GM12878 (cell line): ENCODE measurements at regions not wholly inside any gene's neighbourhood (a gene's known extent, or its start where the extent isn't known, plus 50 kb on each side); places are given as distances from the start of the nearest gene placed in this dataset.

Experiments used
- ATAC-seq: fragments of 200-7000 bp; cut with Tn5 transposase; 3 replicates; pipeline ENCODE4 v1.9.1; 2020; ENCODE audit warnings: mild to moderate bottlenecking, moderate library complexity
- BruUV-seq: library from RNA; stranded (reverse); fragments of 400-500 nt; replicated peaks from 2 replicates; lab custom pipeline; 2021; lab: Mats Ljungman, UMichigan
- CTCF ChIA-PET: fragments of 300-600 bp; sonication (Branson Sonifier 250); formaldehyde crosslinking; extraction: SDS; loops from one replicate; lab custom pipeline; 2021; ENCODE audit warnings: inconsistent platforms; lab: Yijun Ruan, JAX
- POLR2A ChIA-PET: fragments of 350-600 bp; formaldehyde crosslinking; extraction: SDS; loops from one replicate; lab custom pipeline; 2021; ENCODE audit warnings: inconsistent platforms; lab: Charles Lee
- RAD21 ChIA-PET: fragments of 300-600 bp; sonication (Branson Sonifier 250); formaldehyde crosslinking; loops from one replicate; lab custom pipeline; 2023; ENCODE audit warnings: antibody characterized with exemption; ENCODE audit not compliant: unreplicated experiment; lab: Charles Lee
- SMC1A ChIA-PET: fragments of 300-600 bp; sonication (Branson Sonifier 250); formaldehyde crosslinking; loops from one replicate; lab custom pipeline; 2023; ENCODE audit not compliant: unreplicated experiment, uncharacterized antibody; lab: Charles Lee
- DNase-seq: peaks from one replicate; pipeline ENCODE4 v3.0.0-alpha.2; 2011; ENCODE audit warnings: low read depth, low spot score
- FAIRE-seq: peaks from 3 replicates; lab custom pipeline; 2011; peaks lifted over from hg19 to GRCh38; lab: Jason Lieb, UNC
- H2AFZ ChIP-seq: 2 replicates; pipeline ENCODE4 v1.6.0; 2011; ENCODE audit warnings: low read depth, low read length, control low read depth; ENCODE audit not compliant: control insufficient read depth
- H3K27ac ChIP-seq: 2 replicates; pipeline ENCODE4 v1.5.1; 2011; ENCODE audit warnings: control low read depth; ENCODE audit not compliant: control insufficient read depth, insufficient read depth
- H3K27me3 ChIP-seq, 2 experiments: replicated peaks in 1 of 2; 2 replicates each; pipeline versions ENCODE4 v1.6.0 to v1.6.1; 2011; ENCODE audit warnings: low read length in 1 of 2; ENCODE audit not compliant: control insufficient read depth in 2 of 2, insufficient read depth in 2 of 2
- H3K36me3 ChIP-seq, 2 experiments: 2 replicates each; pipeline ENCODE4 v1.5.1; 2011; ENCODE audit warnings: low read length in 1 of 2; ENCODE audit not compliant: control insufficient read depth in 2 of 2, insufficient read depth in 2 of 2
- H3K4me1 ChIP-seq: 2 replicates; pipeline ENCODE4 v1.6.1; 2011; ENCODE audit warnings: mild to moderate bottlenecking, low read length, moderate library complexity, mixed read lengths; ENCODE audit not compliant: control insufficient read depth, insufficient read depth
- H3K4me2 ChIP-seq: 2 replicates; pipeline ENCODE4 v1.6.0; 2011; ENCODE audit warnings: control low read depth; ENCODE audit not compliant: control insufficient read depth, insufficient read depth
- H3K4me3 ChIP-seq: fragments of 200-600 bp; sonication (generic); 2 replicates; pipeline ENCODE4 v1.5.1; 2016
- H3K79me2 ChIP-seq: 2 replicates; pipeline ENCODE4 v1.6.0; 2011; ENCODE audit warnings: low read length; ENCODE audit not compliant: control insufficient read depth, insufficient read depth
- H3K9ac ChIP-seq: 2 replicates; pipeline ENCODE4 v1.8.0; 2011; ENCODE audit warnings: low read length, control low read depth, mixed read lengths; ENCODE audit not compliant: control insufficient read depth, insufficient read depth
- H3K9me3 ChIP-seq: replicated peaks from 3 replicates; pipeline ENCODE4 v1.5.1; 2011; ENCODE audit warnings: mild to moderate bottlenecking, low read length; ENCODE audit not compliant: control insufficient read depth, insufficient read depth
- H4K20me1 ChIP-seq: 2 replicates; pipeline ENCODE4 v1.6.0; 2011; ENCODE audit not compliant: control insufficient read depth, insufficient read depth
- CREB1 ChIP-seq: IDR thresholded peaks from 2 replicates; pipeline ENCODE4 v1.6.1; 2012; ENCODE audit warnings: low read depth, mild to moderate bottlenecking, inconsistent platforms
- EGR1 ChIP-seq, 2 experiments: IDR thresholded peaks; 1 replicate in 1 of 2; 2 replicates in 1 of 2; pipeline ENCODE4 v1.6.1; 2011 to 2012; ENCODE audit warnings: low read depth in 2 of 2, low read length in 2 of 2, borderline replicate concordance in 1 of 2, mild to moderate bottlenecking in 1 of 2, moderate library complexity in 1 of 2
- GABPA ChIP-seq: IDR thresholded peaks from 2 replicates; pipeline ENCODE4 v1.6.1; 2014; ENCODE audit warnings: antibody characterized with exemption, low read depth, mild to moderate bottlenecking, inconsistent platforms
- HCFC1 ChIP-seq: fragments of 150-350 bp; IDR thresholded peaks from 2 replicates; pipeline ENCODE4 v1.6.1; 2014; ENCODE audit warnings: low read length
- IRF4 ChIP-seq: IDR thresholded peaks from 2 replicates; pipeline ENCODE4 v1.6.1; 2011; ENCODE audit warnings: low read depth, low read length
- KAT2A ChIP-seq: conservative IDR thresholded peaks from 2 replicates; pipeline ENCODE4 v1.6.1; 2011; ENCODE audit warnings: low read depth, low read length; ENCODE audit not compliant: control insufficient read depth
- LARP7 ChIP-seq: fragments of 450-650 bp; IDR thresholded peaks from 2 replicates; pipeline ENCODE4 v1.6.1; 2017; ENCODE audit warnings: mild to moderate bottlenecking
- MYB ChIP-seq: fragments of 150-350 bp; IDR thresholded peaks from 2 replicates; pipeline ENCODE4 v1.6.1; 2014; ENCODE audit warnings: mild to moderate bottlenecking, low read depth, low read length, borderline replicate concordance
- NRF1 ChIP-seq: conservative IDR thresholded peaks from 2 replicates; pipeline ENCODE4 v1.6.1; 2011; ENCODE audit warnings: mild to moderate bottlenecking, low read depth, low read length, improper control_type of control experiment
- POLR2A ChIP-seq: IDR thresholded peaks from 2 replicates; pipeline ENCODE4 v1.6.1; 2011; ENCODE audit warnings: low read depth, mild to moderate bottlenecking, low read length
- POLR2AphosphoS2 ChIP-seq: IDR thresholded peaks from 2 replicates; pipeline ENCODE4 v1.6.1; 2011; ENCODE audit warnings: low read depth, mild to moderate bottlenecking, low read length, improper control_type of control experiment, moderate library complexity
- SMAD1 ChIP-seq: fragments of 450-650 bp; IDR thresholded peaks from 2 replicates; pipeline ENCODE4 v1.6.1; 2018; ENCODE audit warnings: mild to moderate bottlenecking, low read depth; ENCODE audit not compliant: partially characterized antibody
- SP1 ChIP-seq: IDR thresholded peaks from one replicate; pipeline ENCODE4 v1.6.1; 2011; ENCODE audit warnings: low read depth, low read length
- TAF1 ChIP-seq: IDR thresholded peaks from 2 replicates; pipeline ENCODE4 v1.6.1; 2011; ENCODE audit warnings: mild to moderate bottlenecking, low read depth, low read length, borderline replicate concordance
- TCF7 ChIP-seq: IDR thresholded peaks from 2 replicates; pipeline ENCODE4 v1.6.1; 2014; ENCODE audit warnings: antibody characterized with exemption, borderline replicate concordance
- ZNF207 ChIP-seq: fragments of 450-650 bp; IDR thresholded peaks from 2 replicates; pipeline ENCODE4 v1.6.1; 2014; ENCODE audit warnings: antibody characterized with exemption, mild to moderate bottlenecking, borderline replicate concordance
- ZNF217 ChIP-seq: fragments of 450-650 bp; IDR thresholded peaks from 2 replicates; pipeline ENCODE4 v1.6.1; 2017; ENCODE audit warnings: antibody characterized with exemption, mild to moderate bottlenecking
- WGBS: methylation state at CpG from one replicate; pipeline ENCODE4 v1.1.6; 2016; ENCODE audit warnings: low lambda C conversion rate; ENCODE audit not compliant: insufficient replicate concordance, insufficient coverage; ENCODE audit errors: missing lambda C conversion rate; 5-methylcytosine and 5-hydroxymethylcytosine counted together
- in situ Hi-C: fragments of 300-500 bp; cut with MboI; formaldehyde crosslinking; loops from 9 replicates; pipeline ENCODE4 v1.14.3; 2018; ENCODE audit warnings: mixed read lengths
- intact Hi-C: fragments of 100-400 bp; cut with micrococcal nuclease; formaldehyde crosslinking; loops from one replicate; pipeline ENCODE4 v1.14.2; 2022; ENCODE audit not compliant: unreplicated experiment
- TF ChIP-seq, protein P1 (sequence below): fragments of 450-650 bp; IDR thresholded peaks from 2 replicates; pipeline ENCODE4 v1.6.1; 2014; ENCODE audit warnings: mild to moderate bottlenecking
- TF ChIP-seq, protein P2 (sequence below): fragments of 450-650 bp; IDR thresholded peaks from 2 replicates; pipeline ENCODE4 v1.6.1; 2016; ENCODE audit warnings: mild to moderate bottlenecking

DNA sequence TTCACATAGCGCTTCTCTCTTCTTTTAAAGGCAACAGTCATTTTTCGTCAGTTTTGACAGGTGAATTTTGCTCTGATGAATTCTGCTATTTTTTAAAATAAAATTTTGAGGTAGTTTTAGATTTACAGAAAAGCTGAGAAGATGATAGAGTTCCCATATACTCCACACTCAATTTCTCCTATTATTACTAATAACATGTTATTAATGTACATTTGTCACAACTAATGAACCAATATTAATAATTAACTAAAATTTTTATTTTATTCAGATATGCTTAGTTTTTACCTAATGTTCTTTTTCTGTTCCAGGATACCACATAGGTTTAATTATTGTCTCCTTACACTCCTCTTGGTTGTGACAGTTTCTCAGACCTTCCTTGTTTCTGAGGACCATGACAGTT lies 197.0 kb downstream of the ZC3H11B start:
- H3K27me3 ChIP-seq, result no peaks in the 10 kb centered on the region
- H3K79me2 ChIP-seq, result no peaks in the 10 kb centered on the region
- no peaks in the 10 kb centered on the region for H3K9me3 ChIP-seq
- in situ Hi-C loops (no loop called here), intact Hi-C loops (loop anchor here (10.0 kb wide), 1 partner anchor 389 kb away; no protein-coding TSS in a partner anchor)
- BruUV-seq, result no TSS peak
- ChIA-PET SMC1A (no interaction called here), POLR2A (no interaction called here), CTCF (interaction anchor here (0.6 kb wide), 1 partner anchor 753 kb away, joined by 3 read pairs; no protein-coding TSS in a partner anchor), RAD21 (no interaction called here)
- no peak for DNase-seq
- no peak overlapping the region for H3K9ac ChIP-seq
- H4K20me1 ChIP-seq, result no peaks in the 10 kb centered on the region
- H3K4me1 ChIP-seq, result no peaks in the 10 kb centered on the region
- 48% methylated on average over 2 of the region's 2 CpGs for WGBS
- H3K27ac ChIP-seq, result no peak overlapping the region
- ATAC-seq, result no peak
- no peaks in the 10 kb centered on the region for H3K36me3 ChIP-seq
- no peak for FAIRE-seq
- no peak for TF ChIP-seq TAF1
- TF ChIP-seq POLR2AphosphoS2, result no peak
- TF ChIP-seq CREB1, result no peak
- no peak for TF ChIP-seq IRF4
- TF ChIP-seq, protein P1, sequence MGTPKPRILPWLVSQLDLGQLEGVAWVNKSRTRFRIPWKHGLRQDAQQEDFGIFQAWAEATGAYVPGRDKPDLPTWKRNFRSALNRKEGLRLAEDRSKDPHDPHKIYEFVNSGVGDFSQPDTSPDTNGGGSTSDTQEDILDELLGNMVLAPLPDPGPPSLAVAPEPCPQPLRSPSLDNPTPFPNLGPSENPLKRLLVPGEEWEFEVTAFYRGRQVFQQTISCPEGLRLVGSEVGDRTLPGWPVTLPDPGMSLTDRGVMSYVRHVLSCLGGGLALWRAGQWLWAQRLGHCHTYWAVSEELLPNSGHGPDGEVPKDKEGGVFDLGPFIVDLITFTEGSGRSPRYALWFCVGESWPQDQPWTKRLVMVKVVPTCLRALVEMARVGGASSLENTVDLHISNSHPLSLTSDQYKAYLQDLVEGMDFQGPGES, result no peak
- no peak for TF ChIP-seq ZNF207
- TF ChIP-seq KAT2A, result no peak
- TF ChIP-seq, protein P2, sequence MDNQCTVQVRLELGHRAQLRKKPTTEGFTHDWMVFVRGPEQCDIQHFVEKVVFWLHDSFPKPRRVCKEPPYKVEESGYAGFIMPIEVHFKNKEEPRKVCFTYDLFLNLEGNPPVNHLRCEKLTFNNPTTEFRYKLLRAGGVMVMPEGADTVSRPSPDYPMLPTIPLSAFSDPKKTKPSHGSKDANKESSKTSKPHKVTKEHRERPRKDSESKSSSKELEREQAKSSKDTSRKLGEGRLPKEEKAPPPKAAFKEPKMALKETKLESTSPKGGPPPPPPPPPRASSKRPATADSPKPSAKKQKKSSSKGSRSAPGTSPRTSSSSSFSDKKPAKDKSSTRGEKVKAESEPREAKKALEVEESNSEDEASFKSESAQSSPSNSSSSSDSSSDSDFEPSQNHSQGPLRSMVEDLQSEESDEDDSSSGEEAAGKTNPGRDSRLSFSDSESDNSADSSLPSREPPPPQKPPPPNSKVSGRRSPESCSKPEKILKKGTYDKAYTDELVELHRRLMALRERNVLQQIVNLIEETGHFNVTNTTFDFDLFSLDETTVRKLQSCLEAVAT, result no peak
- no peak for TF ChIP-seq SP1
- no peak for TF ChIP-seq GABPA
- no peak for TF ChIP-seq ZNF217
- no peak for TF ChIP-seq HCFC1
- no peak for TF ChIP-seq NRF1
- no peak for TF ChIP-seq TCF7
- no peak for TF ChIP-seq SMAD1
- no peak for TF ChIP-seq EGR1 (IDR thresholded peaks at IDR 0.05; ENCODE audit: borderline replicate concordance in 1 of 2, low read depth in 2 of 2, low read length in 2 of 2)
- TF ChIP-seq LARP7, result no peak
- TF ChIP-seq POLR2A, result no peak
- TF ChIP-seq MYB, result no peak
- H2AFZ ChIP-seq, result no peak overlapping the region
- H3K4me2 ChIP-seq, result no peak overlapping the region
- H3K4me3 ChIP-seq, result no peak overlapping the region
